DMS153 treated with DMSO at 0.1 percent for 48 hours (cell line): ENCODE measurements at regions not wholly inside any gene's neighbourhood (a gene's known extent, or its start where the extent isn't known, plus 50 kb on each side); places are given as distances from the start of the nearest gene placed in this dataset.
A peak's percentile ranks its signal among the peaks of the same experiment; 100 is the strongest.

ENCODE experiments used
- DNase-seq: peaks from one replicate; lab custom pipeline; 2025; ENCODE audit not compliant: unreplicated experiment; lab: John Stamatoyannopoulos, UW

- no peak for DNase-seq
Observed at GRCh38 chr9:14031810-14032209, 282.1 kb downstream of the NFIB start.

- no peak for DNase-seq
Observed at GRCh38 chr9:14031060-14031414, 282.9 kb downstream of the NFIB start.

- peak; percentile 84 for DNase-seq
Observed at GRCh38 chr9:14030375-14031059, 283.4 kb downstream of the NFIB start.

- peak; percentile 26 for DNase-seq
Observed at GRCh38 chr9:14029806-14030374, 284.1 kb downstream of the NFIB start.

GRCh38 chr9:14027116-14027800 lies 286.7 kb downstream of the NFIB start:
- DNase-seq = peak; percentile 79

GRCh38 chr9:14025741-14026140 lies 288.2 kb downstream of the NFIB start:
- no peak for DNase-seq

GRCh38 chr9:14023285-14023684 lies 290.7 kb downstream of the NFIB start:
- DNase-seq = no peak

- no peak for DNase-seq
Observed at GRCh38 chr9:14021871-14022525, 291.9 kb downstream of the NFIB start.

- no peak for DNase-seq
Observed at GRCh38 chr9:14018081-14018480, 295.9 kb downstream of the NFIB start.

GRCh38 chr9:14014744-14015143 lies 299.2 kb downstream of the NFIB start:
- no peak for DNase-seq

- no peak for DNase-seq
Observed at GRCh38 chr9:14014218-14014617, 299.7 kb downstream of the NFIB start.

- DNase-seq = no peak
Observed at GRCh38 chr9:14011799-14012560, 302.0 kb downstream of the NFIB start.

GRCh38 chr9:14007190-14007769 lies 306.7 kb downstream of the NFIB start:
- DNase-seq = no peak

GRCh38 chr9:14006386-14007187 lies 307.4 kb downstream of the NFIB start:
- DNase-seq = no peak

- no peak for DNase-seq
Observed at GRCh38 chr9:14004110-14004509, 309.8 kb downstream of the NFIB start.

- DNase-seq = no peak
Observed at GRCh38 chr9:13994240-13994639, 319.7 kb downstream of the NFIB start.

- DNase-seq = peak; percentile 22
Observed at GRCh38 chr9:13993632-13994185, 320.2 kb downstream of the NFIB start.

GRCh38 chr9:13992138-13993088 lies 321.5 kb downstream of the NFIB start:
- DNase-seq = peak; percentile 69

- DNase-seq = no peak
Observed at GRCh38 chr9:13991395-13991794, 322.5 kb downstream of the NFIB start.
